Neural cell (in vitro differentiated cells): ENCODE measurements at regions not wholly inside any gene's neighbourhood (a gene's known extent, or its start where the extent isn't known, plus 50 kb on each side); places are given as distances from the start of the nearest gene placed in this dataset.

ENCODE experiments used
- H2AFZ ChIP-seq: fragments of 200-600, 300-800 bp; sonication (generic), shearing (Covaris generic); 2 replicates; pipeline ENCODE4 v1.6.0; 2014; ENCODE audit warnings: low read depth, mild to moderate bottlenecking, antibody characterized with exemption, low read length, moderate library complexity
- H3F3A ChIP-seq: fragments of 200-600 bp; shearing (Covaris generic); 2 replicates; pipeline ENCODE4 v1.6.1; 2016; ENCODE audit warnings: mild to moderate bottlenecking, moderate library complexity, mixed read lengths, antibody characterized with exemption, low read length; ENCODE audit not compliant: insufficient read depth, poor library complexity, severe bottlenecking
- H3K27ac ChIP-seq: fragments of 200-600, 300-800 bp; sonication (generic), shearing (Covaris generic); 2 replicates; pipeline ENCODE4 v1.5.1; 2014; ENCODE audit warnings: mild to moderate bottlenecking, low read length, moderate library complexity
- H3K27me3 ChIP-seq: fragments of 300-800, 200-600 bp; sonication (generic), shearing (Covaris generic); 2 replicates; pipeline ENCODE4 v1.6.0; 2014; ENCODE audit warnings: mild to moderate bottlenecking, low read depth, low read length, moderate library complexity; ENCODE audit not compliant: insufficient read depth
- H3K36me3 ChIP-seq: fragments of 300-800, 200-600 bp; sonication (generic), shearing (Covaris generic); 2 replicates; pipeline ENCODE4 v1.5.1; 2014; ENCODE audit warnings: mild to moderate bottlenecking, antibody characterized with exemption, low read length, moderate library complexity; ENCODE audit not compliant: insufficient read depth
- H3K4me2 ChIP-seq: fragments of 300-800, 200-600 bp; sonication (generic), shearing (Covaris generic); 2 replicates; pipeline ENCODE4 v1.6.0; 2014; ENCODE audit warnings: mild to moderate bottlenecking, low read length
- H3K4me3 ChIP-seq: fragments of 300-800, 200-600 bp; sonication (generic), shearing (Covaris generic); 2 replicates; pipeline ENCODE4 v1.5.1; 2014; ENCODE audit warnings: mild to moderate bottlenecking, low read length, moderate library complexity
- H3K79me2 ChIP-seq: fragments of 200-600 bp; shearing (Covaris generic); replicated peaks from 2 replicates; pipeline ENCODE4 v1.6.0; 2014; ENCODE audit warnings: mild to moderate bottlenecking, low read length, moderate library complexity; ENCODE audit not compliant: insufficient read depth
- H3K9ac ChIP-seq: fragments of 300-800, 200-600 bp; sonication (generic), shearing (Covaris generic); 2 replicates; pipeline ENCODE4 v1.6.1; 2016; ENCODE audit warnings: mild to moderate bottlenecking, low read length, mixed read lengths
- H3K9me2 ChIP-seq: fragments of 200-600 bp; shearing (Covaris generic); 2 replicates; pipeline ENCODE4 v1.6.1; 2016; ENCODE audit warnings: mild to moderate bottlenecking, low read length, mixed read lengths; ENCODE audit not compliant: insufficient read depth
- H3K9me3 ChIP-seq: fragments of 200-600, 300-800 bp; sonication (generic), shearing (Covaris generic); 2 replicates; pipeline ENCODE4 v1.6.1; 2016; ENCODE audit warnings: mild to moderate bottlenecking, mixed run types, low read length, moderate library complexity, mixed read lengths
- H4K20me1 ChIP-seq: fragments of 200-600 bp; shearing (Covaris generic); 2 replicates; pipeline ENCODE4 v1.6.1; 2016; ENCODE audit warnings: mild to moderate bottlenecking, mixed run types; ENCODE audit not compliant: insufficient read depth
- EP300 ChIP-seq: fragments of 450-650 bp; conservative IDR thresholded peaks from 2 replicates; pipeline ENCODE4 v1.6.1; 2014; ENCODE audit warnings: antibody characterized with exemption, mild to moderate bottlenecking, moderate library complexity; ENCODE audit not compliant: poor library complexity, severe bottlenecking
- EZH2 ChIP-seq: fragments of 200-600, 300-800 bp; shearing (Covaris generic), sonication (generic); IDR thresholded peaks from 2 replicates; pipeline ENCODE4 v1.6.1; 2014; ENCODE audit warnings: antibody characterized with exemption, low read length, borderline replicate concordance, mild to moderate bottlenecking; ENCODE audit not compliant: insufficient read depth, poor library complexity, severe bottlenecking
- MXI1 ChIP-seq: fragments of 450-650 bp; conservative IDR thresholded peaks from 2 replicates; pipeline ENCODE4 v1.6.1; 2014; ENCODE audit warnings: antibody characterized with exemption, mild to moderate bottlenecking; ENCODE audit not compliant: poor library complexity, severe bottlenecking
- POLR2AphosphoS5 ChIP-seq: IDR thresholded peaks from 2 replicates; pipeline ENCODE4 v1.6.1; 2012
- RAD21 ChIP-seq: fragments of 450-650 bp; conservative IDR thresholded peaks from 2 replicates; pipeline ENCODE4 v1.6.1; 2014; ENCODE audit warnings: antibody characterized with exemption, mild to moderate bottlenecking, moderate library complexity
- SMC3 ChIP-seq: fragments of 450-650 bp; conservative IDR thresholded peaks from 2 replicates; pipeline ENCODE4 v1.6.1; 2014; ENCODE audit warnings: antibody characterized with exemption, mild to moderate bottlenecking, moderate library complexity; ENCODE audit not compliant: poor library complexity
- TAF1 ChIP-seq: IDR thresholded peaks from 2 replicates; pipeline ENCODE4 v1.6.1; 2012; ENCODE audit warnings: low read depth
- TF ChIP-seq, protein P1 (sequence below): fragments of 450-650 bp; IDR thresholded peaks from 2 replicates; pipeline ENCODE4 v1.5.1; 2014; ENCODE audit warnings: antibody characterized with exemption, mild to moderate bottlenecking, moderate library complexity; ENCODE audit not compliant: poor library complexity, severe bottlenecking
- TF ChIP-seq, protein P2 (sequence below): IDR thresholded peaks from 2 replicates; pipeline ENCODE4 v1.6.1; 2012; ENCODE audit warnings: borderline replicate concordance

- Histone ChIP-seq H2AFZ (no peak overlapping the region), H3K9me3 (no peaks in the 10 kb centered on the region), H3K9me2 (no peaks in the 10 kb centered on the region), H3K9ac (no peak overlapping the region), H4K20me1 (no peaks in the 10 kb centered on the region), H3K4me3 (no peak overlapping the region), H3K27me3 (no peaks in the 10 kb centered on the region), H3K4me2 (no peak overlapping the region), H3F3A (no peaks in the 10 kb centered on the region), H3K36me3 (no peaks in the 10 kb centered on the region), H3K79me2 (no peaks in the 10 kb centered on the region), H3K27ac (no peak overlapping the region)
- no peak for TF ChIP-seq SMC3
- TF ChIP-seq, protein P1, sequence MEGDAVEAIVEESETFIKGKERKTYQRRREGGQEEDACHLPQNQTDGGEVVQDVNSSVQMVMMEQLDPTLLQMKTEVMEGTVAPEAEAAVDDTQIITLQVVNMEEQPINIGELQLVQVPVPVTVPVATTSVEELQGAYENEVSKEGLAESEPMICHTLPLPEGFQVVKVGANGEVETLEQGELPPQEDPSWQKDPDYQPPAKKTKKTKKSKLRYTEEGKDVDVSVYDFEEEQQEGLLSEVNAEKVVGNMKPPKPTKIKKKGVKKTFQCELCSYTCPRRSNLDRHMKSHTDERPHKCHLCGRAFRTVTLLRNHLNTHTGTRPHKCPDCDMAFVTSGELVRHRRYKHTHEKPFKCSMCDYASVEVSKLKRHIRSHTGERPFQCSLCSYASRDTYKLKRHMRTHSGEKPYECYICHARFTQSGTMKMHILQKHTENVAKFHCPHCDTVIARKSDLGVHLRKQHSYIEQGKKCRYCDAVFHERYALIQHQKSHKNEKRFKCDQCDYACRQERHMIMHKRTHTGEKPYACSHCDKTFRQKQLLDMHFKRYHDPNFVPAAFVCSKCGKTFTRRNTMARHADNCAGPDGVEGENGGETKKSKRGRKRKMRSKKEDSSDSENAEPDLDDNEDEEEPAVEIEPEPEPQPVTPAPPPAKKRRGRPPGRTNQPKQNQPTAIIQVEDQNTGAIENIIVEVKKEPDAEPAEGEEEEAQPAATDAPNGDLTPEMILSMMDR, result no peak
- TF ChIP-seq EP300, result no peak
- TF ChIP-seq POLR2AphosphoS5, result no peak
- TF ChIP-seq, protein P2, sequence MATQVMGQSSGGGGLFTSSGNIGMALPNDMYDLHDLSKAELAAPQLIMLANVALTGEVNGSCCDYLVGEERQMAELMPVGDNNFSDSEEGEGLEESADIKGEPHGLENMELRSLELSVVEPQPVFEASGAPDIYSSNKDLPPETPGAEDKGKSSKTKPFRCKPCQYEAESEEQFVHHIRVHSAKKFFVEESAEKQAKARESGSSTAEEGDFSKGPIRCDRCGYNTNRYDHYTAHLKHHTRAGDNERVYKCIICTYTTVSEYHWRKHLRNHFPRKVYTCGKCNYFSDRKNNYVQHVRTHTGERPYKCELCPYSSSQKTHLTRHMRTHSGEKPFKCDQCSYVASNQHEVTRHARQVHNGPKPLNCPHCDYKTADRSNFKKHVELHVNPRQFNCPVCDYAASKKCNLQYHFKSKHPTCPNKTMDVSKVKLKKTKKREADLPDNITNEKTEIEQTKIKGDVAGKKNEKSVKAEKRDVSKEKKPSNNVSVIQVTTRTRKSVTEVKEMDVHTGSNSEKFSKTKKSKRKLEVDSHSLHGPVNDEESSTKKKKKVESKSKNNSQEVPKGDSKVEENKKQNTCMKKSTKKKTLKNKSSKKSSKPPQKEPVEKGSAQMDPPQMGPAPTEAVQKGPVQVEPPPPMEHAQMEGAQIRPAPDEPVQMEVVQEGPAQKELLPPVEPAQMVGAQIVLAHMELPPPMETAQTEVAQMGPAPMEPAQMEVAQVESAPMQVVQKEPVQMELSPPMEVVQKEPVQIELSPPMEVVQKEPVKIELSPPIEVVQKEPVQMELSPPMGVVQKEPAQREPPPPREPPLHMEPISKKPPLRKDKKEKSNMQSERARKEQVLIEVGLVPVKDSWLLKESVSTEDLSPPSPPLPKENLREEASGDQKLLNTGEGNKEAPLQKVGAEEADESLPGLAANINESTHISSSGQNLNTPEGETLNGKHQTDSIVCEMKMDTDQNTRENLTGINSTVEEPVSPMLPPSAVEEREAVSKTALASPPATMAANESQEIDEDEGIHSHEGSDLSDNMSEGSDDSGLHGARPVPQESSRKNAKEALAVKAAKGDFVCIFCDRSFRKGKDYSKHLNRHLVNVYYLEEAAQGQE, result no peak
- TF ChIP-seq RAD21, result no peak
- TF ChIP-seq TAF1, result no peak
- no peak for TF ChIP-seq MXI1
- TF ChIP-seq EZH2, result no peak
These were observed 618.1 kb upstream of the RBFOX1 start for GRCh38 chr16:6714510-6714909.

DNA sequence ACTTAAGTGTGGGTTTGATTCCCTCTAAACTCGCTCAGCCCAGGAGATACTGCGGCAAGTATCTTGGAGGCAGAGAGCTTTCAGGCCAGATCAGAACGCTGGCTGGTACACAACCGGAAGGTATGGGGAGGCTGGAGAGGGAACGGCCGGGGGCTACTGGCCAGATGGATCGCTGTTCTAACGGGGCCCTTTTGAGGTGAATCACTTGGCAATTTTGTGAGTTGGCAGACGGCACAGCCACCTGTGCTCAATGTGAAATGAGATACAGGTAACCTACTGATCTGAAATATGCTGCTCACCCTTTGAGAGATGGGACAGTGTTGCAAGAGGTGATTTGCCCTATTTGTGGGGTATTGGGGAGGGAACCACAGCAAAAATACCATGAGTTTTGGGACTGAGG is 622.9 kb upstream of the RBFOX1 start:
- H3K27me3 ChIP-seq, result no peaks in the 10 kb centered on the region
- H2AFZ ChIP-seq, result no peak overlapping the region
- H3K4me3 ChIP-seq, result no peak overlapping the region
- no peaks in the 10 kb centered on the region for H3K9me2 ChIP-seq
- no peak overlapping the region for H3K4me2 ChIP-seq
- no peak overlapping the region for H3K9ac ChIP-seq
- H3K9me3 ChIP-seq, result no peaks in the 10 kb centered on the region
- H3K79me2 ChIP-seq, result no peaks in the 10 kb centered on the region
- no peaks in the 10 kb centered on the region for H3F3A ChIP-seq
- TF ChIP-seq SMC3 (no peak), RAD21 (no peak), TAF1 (no peak), MXI1 (no peak), EZH2 (no peak), EP300 (no peak), POLR2AphosphoS5 (no peak)
- TF ChIP-seq, protein P2, result no peak
- TF ChIP-seq, protein P1, result no peak
- no peak overlapping the region for H3K27ac ChIP-seq
- H3K36me3 ChIP-seq, result no peaks in the 10 kb centered on the region
- no peaks in the 10 kb centered on the region for H4K20me1 ChIP-seq
